Omental fat pad (tissue), 3 donors: ENCODE measurements at regions not wholly inside any gene's neighbourhood (a gene's known extent, or its start where the extent isn't known, plus 50 kb on each side); places are given as distances from the start of the nearest gene placed in this dataset.

ENCODE experiments used
- ATAC-seq: fragments of 150-250 bp; one replicate; pipeline ENCODE4 v1.9.1; 2016; ENCODE audit warnings: mild to moderate bottlenecking, moderate library complexity; ENCODE audit not compliant: low FRiP score
- DNase-seq: peaks from one replicate; pipeline ENCODE4 v3.0.0-alpha.2; 2019; ENCODE audit warnings: low spot score
- TF ChIP-seq, protein P1 (sequence below), 3 donors: fragments of 450-650 bp; IDR thresholded peaks; one replicate each; pipeline ENCODE4 v1.5.1; 2016 to 2017; ENCODE audit warnings: antibody characterized with exemption in 3 of 3, mild to moderate bottlenecking in 3 of 3, moderate library complexity in 2 of 3

DNA sequence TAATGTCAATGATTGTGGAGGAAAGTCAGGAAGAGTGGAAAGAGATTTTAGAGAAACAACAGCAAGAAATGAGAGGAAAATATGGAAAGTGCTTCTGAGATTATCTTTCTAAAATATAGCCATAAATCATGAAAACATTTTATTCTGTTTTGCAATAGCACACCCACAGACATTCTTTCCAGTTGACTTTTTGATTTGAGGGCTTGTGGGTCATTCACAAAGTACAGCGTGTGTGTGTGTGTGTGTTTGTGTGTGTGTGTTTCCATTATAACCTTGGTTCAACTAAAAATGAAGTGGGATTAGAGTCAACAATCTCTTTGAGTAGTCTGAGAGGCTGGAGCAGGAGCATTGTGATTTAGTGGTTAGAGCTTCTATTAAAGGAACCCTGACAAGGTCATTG is 116.6 kb upstream of the GAS1 start:
- DNase-seq (no peak), ATAC-seq (peak; percentile 64)
- TF ChIP-seq, protein P1, sequence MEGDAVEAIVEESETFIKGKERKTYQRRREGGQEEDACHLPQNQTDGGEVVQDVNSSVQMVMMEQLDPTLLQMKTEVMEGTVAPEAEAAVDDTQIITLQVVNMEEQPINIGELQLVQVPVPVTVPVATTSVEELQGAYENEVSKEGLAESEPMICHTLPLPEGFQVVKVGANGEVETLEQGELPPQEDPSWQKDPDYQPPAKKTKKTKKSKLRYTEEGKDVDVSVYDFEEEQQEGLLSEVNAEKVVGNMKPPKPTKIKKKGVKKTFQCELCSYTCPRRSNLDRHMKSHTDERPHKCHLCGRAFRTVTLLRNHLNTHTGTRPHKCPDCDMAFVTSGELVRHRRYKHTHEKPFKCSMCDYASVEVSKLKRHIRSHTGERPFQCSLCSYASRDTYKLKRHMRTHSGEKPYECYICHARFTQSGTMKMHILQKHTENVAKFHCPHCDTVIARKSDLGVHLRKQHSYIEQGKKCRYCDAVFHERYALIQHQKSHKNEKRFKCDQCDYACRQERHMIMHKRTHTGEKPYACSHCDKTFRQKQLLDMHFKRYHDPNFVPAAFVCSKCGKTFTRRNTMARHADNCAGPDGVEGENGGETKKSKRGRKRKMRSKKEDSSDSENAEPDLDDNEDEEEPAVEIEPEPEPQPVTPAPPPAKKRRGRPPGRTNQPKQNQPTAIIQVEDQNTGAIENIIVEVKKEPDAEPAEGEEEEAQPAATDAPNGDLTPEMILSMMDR (IDR thresholded peaks at IDR 0.05): no peak

DNA sequence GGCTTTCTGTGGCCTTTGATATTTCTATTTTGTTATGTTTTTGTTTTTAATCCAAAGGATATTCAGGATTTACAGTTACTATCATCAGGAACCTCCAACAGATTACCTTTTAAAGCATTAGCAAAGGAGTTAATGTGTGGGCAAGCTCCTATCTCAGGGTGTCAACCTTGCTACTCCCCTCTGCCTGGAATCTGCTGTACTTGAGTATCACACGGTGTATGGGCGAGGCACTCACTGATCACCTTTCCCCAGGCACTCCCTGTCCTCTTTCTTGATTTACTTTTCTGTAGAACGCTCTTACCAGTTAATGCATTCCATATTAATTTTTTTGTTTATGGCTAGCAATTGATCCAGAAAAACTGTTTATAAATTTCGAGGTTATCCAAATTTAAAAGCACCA is 117.0 kb upstream of the GAS1 start:
- TF ChIP-seq, protein P1 (IDR thresholded peaks at IDR 0.05): no peak
- ATAC-seq: peak; percentile 67

DNA sequence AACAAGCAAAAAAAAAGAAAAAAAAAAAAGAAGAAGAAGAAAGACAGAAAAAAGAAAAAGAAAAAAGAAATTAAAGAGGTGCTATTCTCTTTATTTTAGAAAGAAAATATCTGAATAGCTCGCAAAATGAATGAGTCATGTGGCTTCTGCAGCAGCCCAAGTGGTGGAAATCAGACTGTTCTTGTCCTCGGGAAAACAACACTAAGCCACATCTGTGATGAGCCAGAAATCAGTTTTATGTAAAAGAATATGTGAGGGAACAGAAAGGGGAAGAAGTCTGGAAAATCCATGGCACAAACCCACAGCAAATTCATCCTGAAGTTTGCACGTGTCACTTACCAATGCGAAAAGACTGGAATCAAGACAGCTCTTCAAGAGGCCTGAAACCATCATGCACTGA is 118.7 kb upstream of the GAS1 start:
- TF ChIP-seq, protein P1 (IDR thresholded peaks at IDR 0.05): no peak
- ATAC-seq (no peak), DNase-seq (no peak)

More for the DNA sequence above, 117.0 kb upstream of the GAS1 start:
- DNase-seq: no peak

DNA sequence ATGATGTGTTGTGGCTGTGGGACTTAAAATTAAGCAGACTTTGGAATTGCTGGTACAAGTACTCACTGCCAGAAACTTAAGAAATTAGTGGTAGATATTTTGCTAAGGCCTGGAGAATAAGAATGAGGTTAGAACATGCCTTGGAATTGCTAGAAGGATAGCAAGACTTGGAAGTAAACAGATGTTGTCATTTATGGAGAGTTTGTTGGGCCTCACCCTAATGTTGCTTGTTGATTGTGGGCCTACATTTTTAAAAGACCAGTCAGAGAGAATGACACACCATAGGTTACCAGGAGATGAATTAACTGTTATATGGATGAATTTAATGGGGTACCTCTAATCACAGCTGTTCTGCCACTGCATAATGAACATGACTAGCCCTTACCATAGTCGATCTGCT is 120.1 kb upstream of the GAS1 start:
- TF ChIP-seq, protein P1 (IDR thresholded peaks at IDR 0.05): no peak
- ATAC-seq: no peak

DNA sequence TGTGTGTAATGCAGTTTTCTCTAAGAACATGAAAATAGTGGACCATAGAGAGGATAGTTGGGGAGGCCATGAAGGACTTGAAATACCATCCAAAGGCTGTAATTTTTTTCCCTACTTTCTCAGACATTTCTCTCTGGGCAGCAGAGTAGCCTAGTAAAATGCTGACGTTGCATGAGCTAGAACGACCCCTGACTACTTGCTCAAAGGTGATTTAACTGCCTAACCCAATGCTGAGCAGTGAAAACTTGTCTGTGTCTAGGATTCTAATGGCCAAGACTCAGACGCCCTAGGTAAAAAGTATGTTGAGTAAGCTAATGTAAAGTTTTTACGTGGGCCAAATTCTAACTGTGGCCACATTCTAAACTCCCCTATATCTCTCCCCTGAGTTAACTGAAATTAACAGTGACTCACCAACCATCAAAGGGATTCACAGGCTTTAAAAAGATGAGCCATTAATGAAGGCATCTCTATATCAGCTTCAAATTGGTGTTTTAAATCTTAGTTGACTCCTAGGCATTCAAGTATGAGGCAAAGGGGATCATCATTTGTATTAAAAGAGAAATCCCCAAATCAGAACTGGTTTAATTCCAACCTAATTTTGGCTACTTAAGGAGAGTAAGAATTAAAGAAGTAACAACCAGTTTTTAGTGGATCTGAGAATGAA is 121.0 kb upstream of the GAS1 start:
- TF ChIP-seq, protein P1 (IDR thresholded peaks at IDR 0.05): no peak
- ATAC-seq: peak; percentile 37

More for the DNA sequence above, 120.1 kb upstream of the GAS1 start:
- DNase-seq: no peak

DNA sequence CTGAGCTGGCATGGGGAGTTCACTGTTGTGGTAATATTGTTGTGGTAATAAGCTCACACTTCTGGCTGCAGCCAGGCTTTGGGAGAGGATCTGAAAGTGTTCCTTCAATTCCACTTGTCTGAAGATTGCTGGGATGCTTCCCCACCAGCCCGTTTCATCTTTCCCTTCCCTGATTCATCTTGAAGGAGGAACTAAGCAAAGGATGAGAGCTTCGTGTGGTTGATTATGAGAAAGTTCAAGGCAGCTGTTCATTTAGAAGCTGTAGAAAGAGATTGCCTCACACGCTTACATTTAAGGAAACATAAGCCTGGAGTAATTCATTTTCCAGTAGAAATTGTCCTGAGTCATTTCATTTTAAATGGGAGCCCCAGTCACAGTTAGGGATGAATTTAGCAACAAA is 122.4 kb upstream of the GAS1 start:
- no peak for DNase-seq
- TF ChIP-seq, protein P1 (IDR thresholded peaks at IDR 0.05): no peak
- ATAC-seq: peak; percentile 34

More for the DNA sequence above, 121.0 kb upstream of the GAS1 start:
- no peak for DNase-seq

DNA sequence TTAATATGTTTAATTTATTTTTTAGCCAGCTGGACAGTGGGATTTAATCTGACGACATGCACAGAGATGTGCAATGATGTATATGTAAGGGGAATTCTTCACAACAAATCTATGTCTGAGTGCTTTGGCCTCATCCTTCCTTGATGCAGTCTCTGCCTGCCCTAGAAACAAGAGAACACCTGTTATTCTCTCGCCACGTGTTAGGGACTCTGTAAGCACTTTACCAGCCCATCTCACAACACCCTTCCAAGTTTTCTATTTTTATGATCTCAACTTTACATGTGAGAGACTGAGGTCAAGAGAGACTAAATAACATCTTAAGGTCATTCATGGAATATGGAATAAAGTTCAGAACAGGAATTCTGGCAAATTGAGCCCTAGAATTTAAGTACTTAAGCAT is 123.0 kb upstream of the GAS1 start:
- ATAC-seq: no peak
- TF ChIP-seq, protein P1 (IDR thresholded peaks at IDR 0.05): no peak
- DNase-seq: no peak
